ENCODE measurements at regions not wholly inside any gene's neighbourhood (a gene's known extent, or its start where the extent isn't known, plus 50 kb on each side); places are given as distances from the start of the nearest gene placed in this dataset.

GRCh38 chr7:125526092-125526491 lies 596.5 kb upstream of the POT1 start:
- Histone ChIP-seq H3K4me1 (replicated peaks) (no peaks in the 10 kb centered on the region), H3K27ac (no peak overlapping the region)
- 100% methylated on average over 1 of the region's 1 CpG for WGBS

GRCh38 chr7:125516194-125516593 lies 586.6 kb upstream of the POT1 start:
- 62% methylated on average over 4 of the region's 4 CpGs for WGBS
- no peaks in the 10 kb centered on the region for H3K36me3 ChIP-seq

More at GRCh38 chr7:125526092-125526491, 596.5 kb upstream of the POT1 start:
- intact Hi-C loops (cut with DNase I), result no loop called here
- no peaks in the 10 kb centered on the region for H3K9me3 ChIP-seq
- no peak overlapping the region for H3K4me3 ChIP-seq
- DNase-seq (ENCODE audit: low spot score), result no peak
- H3K36me3 ChIP-seq, result no peaks in the 10 kb centered on the region
- TF ChIP-seq CTCF (IDR thresholded peaks at IDR 0.05) (no peak), POLR2AphosphoS5 (IDR thresholded peaks at IDR 0.05) (no peak), POLR2A (IDR thresholded peaks at IDR 0.05) (no peak)
- no peaks in the 10 kb centered on the region for H3K27me3 ChIP-seq (replicated peaks; ENCODE audit: insufficient read depth)

GRCh38 chr7:125512373-125512772 lies 582.7 kb upstream of the POT1 start:
- H3K36me3 ChIP-seq, result no peaks in the 10 kb centered on the region
- H3K27me3 ChIP-seq (replicated peaks; ENCODE audit: insufficient read depth), result no peaks in the 10 kb centered on the region
- H3K9me3 ChIP-seq, result no peaks in the 10 kb centered on the region
- WGBS, result 92% methylated on average over 1 of the region's 1 CpG
- DNase-seq (ENCODE audit: low spot score), result no peak
- no peak overlapping the region for H3K27ac ChIP-seq
- intact Hi-C loops (cut with DNase I), result no loop called here
- TF ChIP-seq CTCF (IDR thresholded peaks at IDR 0.05) (no peak), POLR2A (IDR thresholded peaks at IDR 0.05) (no peak), POLR2AphosphoS5 (IDR thresholded peaks at IDR 0.05) (no peak)
- no peak overlapping the region for H3K4me3 ChIP-seq
- H3K4me1 ChIP-seq (replicated peaks), result no peaks in the 10 kb centered on the region

More at GRCh38 chr7:125516194-125516593, 586.6 kb upstream of the POT1 start:
- Histone ChIP-seq H3K9me3 (no peaks in the 10 kb centered on the region), H3K4me3 (no peak overlapping the region), H3K27me3 (replicated peaks; ENCODE audit: insufficient read depth) (no peaks in the 10 kb centered on the region), H3K27ac (no peak overlapping the region), H3K4me1 (replicated peaks) (no peaks in the 10 kb centered on the region)
- intact Hi-C loops (cut with DNase I), result no loop called here
- TF ChIP-seq POLR2A (IDR thresholded peaks at IDR 0.05) (no peak), POLR2AphosphoS5 (IDR thresholded peaks at IDR 0.05) (no peak), CTCF (IDR thresholded peaks at IDR 0.05) (no peak)
- no peak for DNase-seq (ENCODE audit: low spot score)

GRCh38 chr7:125511310-125511709 lies 581.7 kb upstream of the POT1 start:
- no peak overlapping the region for H3K27ac ChIP-seq
- H3K27me3 ChIP-seq (replicated peaks; ENCODE audit: insufficient read depth), result no peaks in the 10 kb centered on the region
- no peaks in the 10 kb centered on the region for H3K36me3 ChIP-seq
- H3K9me3 ChIP-seq, result no peaks in the 10 kb centered on the region
- DNase-seq (ENCODE audit: low spot score), result no peak
- intact Hi-C loops (cut with DNase I), result no loop called here
- no peaks in the 10 kb centered on the region for H3K4me1 ChIP-seq (replicated peaks)
- TF ChIP-seq CTCF (IDR thresholded peaks at IDR 0.05) (no peak), POLR2A (IDR thresholded peaks at IDR 0.05) (no peak), POLR2AphosphoS5 (IDR thresholded peaks at IDR 0.05) (no peak)
- 81% methylated on average over 5 of the region's 5 CpGs for WGBS
- H3K4me3 ChIP-seq, result no peak overlapping the region

- Histone ChIP-seq H3K4me3 (no peak overlapping the region), H3K4me1 (replicated peaks) (no peaks in the 10 kb centered on the region), H3K36me3 (no peaks in the 10 kb centered on the region), H3K9me3 (no peaks in the 10 kb centered on the region), H3K27me3 (replicated peaks; ENCODE audit: insufficient read depth) (no peaks in the 10 kb centered on the region), H3K27ac (no peak overlapping the region)
- 55% methylated on average over 4 of the region's 4 CpGs for WGBS
- DNase-seq (ENCODE audit: low spot score), result no peak
- TF ChIP-seq CTCF (IDR thresholded peaks at IDR 0.05), result no peak
- TF ChIP-seq POLR2A (IDR thresholded peaks at IDR 0.05), result no peak
- no peak for TF ChIP-seq POLR2AphosphoS5 (IDR thresholded peaks at IDR 0.05)
- intact Hi-C loops (cut with DNase I), result no loop called here
Measured at GRCh38 chr7:125506331-125506730, 576.7 kb upstream of the POT1 start.

Data from prostate gland (tissue), 2 donors.